Thyroid gland (tissue), 4 donors: ENCODE measurements at regions not wholly inside any gene's neighbourhood (a gene's known extent, or its start where the extent isn't known, plus 50 kb on each side); places are given as distances from the start of the nearest gene placed in this dataset.

ENCODE experiments used
- DNase-seq, 2 donors: peaks; one replicate each; pipeline ENCODE4 v3.0.0-alpha.2; 2019
- H3K27ac ChIP-seq, 3 donors: fragments of 200-600 bp; sonication (generic); 1 replicate in 2 of 3; 2 replicates in 1 of 3; pipeline ENCODE4 v1.5.1; 2016 to 2019; ENCODE audit warnings: mild to moderate bottlenecking in 1 of 3, moderate library complexity in 1 of 3
- H3K27me3 ChIP-seq: fragments of 200-600 bp; sonication (generic); one replicate; pipeline ENCODE4 v1.5.1; 2019
- H3K36me3 ChIP-seq, 2 donors: fragments of 200-600 bp; sonication (generic); one replicate each; pipeline ENCODE4 v1.5.1; 2016 to 2019
- H3K4me1 ChIP-seq, 2 donors: fragments of 200-600 bp; sonication (generic); one replicate each; pipeline ENCODE4 v1.5.1; 2017 to 2019
- H3K4me3 ChIP-seq, 3 donors: fragments of 200-600 bp; sonication (generic); replicated peaks in 1 of 3; 1 replicate in 2 of 3; 2 replicates in 1 of 3; pipeline ENCODE4 v1.5.1; 2016; ENCODE audit warnings: mild to moderate bottlenecking in 1 of 3
- H3K9me3 ChIP-seq: fragments of 200-600 bp; sonication (generic); one replicate; pipeline ENCODE4 v1.5.1; 2017
- CTCF ChIP-seq, 6 experiments: fragments of 200-600 bp in 3 of 6; fragments of 450-650 bp in 3 of 6; sonication (generic) in 3 of 6; IDR thresholded peaks; one replicate each; pipeline ENCODE4 v1.5.1; 2016 to 2019; ENCODE audit warnings: antibody characterized with exemption in 6 of 6, mild to moderate bottlenecking in 2 of 6, inconsistent platforms in 1 of 6, moderate library complexity in 1 of 6
- POLR2A ChIP-seq, 2 donors: fragments of 450-650 bp; IDR thresholded peaks; one replicate each; pipeline ENCODE4 v1.6.1; 2017; ENCODE audit warnings: antibody characterized with exemption in 2 of 2, mild to moderate bottlenecking in 2 of 2, moderate library complexity in 1 of 2
- WGBS, 2 donors: methylation state at CpG; one replicate each; pipeline ENCODE4 v1.1.5; 2017; 5-methylcytosine and 5-hydroxymethylcytosine counted together
- intact Hi-C: fragments of 100-400 bp; cut with DNase I; formaldehyde crosslinking; loops from one replicate; pipeline ENCODE4 v1.15.1; 2023

GRCh38 chr22:47817380-47817779 lies 1054.9 kb downstream of the TBC1D22A start:
- intact Hi-C loops, result no loop called here
- no peaks in the 10 kb centered on the region for H3K9me3 ChIP-seq
- no peak for DNase-seq
- no peak for TF ChIP-seq CTCF (IDR thresholded peaks at IDR 0.05)
- no peak for TF ChIP-seq POLR2A (IDR thresholded peaks at IDR 0.05)
- no peaks in the 10 kb centered on the region for H3K36me3 ChIP-seq
- H3K27ac ChIP-seq, result no peak overlapping the region
- H3K4me1 ChIP-seq, result no peaks in the 10 kb centered on the region
- WGBS, 2 donors, result 91 to 94% methylated on average over 5 of the region's 5 CpGs
- no peaks in the 10 kb centered on the region for H3K27me3 ChIP-seq
- H3K4me3 ChIP-seq, result no peak overlapping the region

- H3K27ac ChIP-seq, result no peak overlapping the region
- H3K27me3 ChIP-seq, result no peaks in the 10 kb centered on the region
- H3K9me3 ChIP-seq, result no peaks in the 10 kb centered on the region
- WGBS, 2 donors, result 86 to 90% methylated on average over 9 of the region's 9 CpGs
- intact Hi-C loops, result no loop called here
- no peaks in the 10 kb centered on the region for H3K36me3 ChIP-seq
- H3K4me3 ChIP-seq, result no peak overlapping the region
- no peak for DNase-seq
- TF ChIP-seq POLR2A (IDR thresholded peaks at IDR 0.05) (no peak), CTCF (IDR thresholded peaks at IDR 0.05) (no peak)
- H3K4me1 ChIP-seq, result no peaks in the 10 kb centered on the region
Measured at GRCh38 chr22:47816863-47817210, 1054.4 kb downstream of the TBC1D22A start.

GRCh38 chr22:47816121-47816862 lies 1053.8 kb downstream of the TBC1D22A start:
- Histone ChIP-seq H3K27ac (no peak overlapping the region), H3K4me1 (no peaks in the 10 kb centered on the region), H3K27me3 (no peaks in the 10 kb centered on the region), H3K36me3 (no peaks in the 10 kb centered on the region), H3K9me3 (no peaks in the 10 kb centered on the region), H3K4me3 (no peak overlapping the region)
- DNase-seq, result no peak
- intact Hi-C loops, result no loop called here
- WGBS, 2 donors, result 87 to 93% methylated on average over 16 of the region's 16 CpGs
- TF ChIP-seq CTCF (IDR thresholded peaks at IDR 0.05), result no peak
- no peak for TF ChIP-seq POLR2A (IDR thresholded peaks at IDR 0.05)

GRCh38 chr22:47814474-47814873 lies 1052.0 kb downstream of the TBC1D22A start:
- H3K4me1 ChIP-seq, result no peaks in the 10 kb centered on the region
- H3K4me3 ChIP-seq, result no peak overlapping the region
- no peaks in the 10 kb centered on the region for H3K36me3 ChIP-seq
- H3K27me3 ChIP-seq, result no peaks in the 10 kb centered on the region
- no peaks in the 10 kb centered on the region for H3K9me3 ChIP-seq
- DNase-seq, result no peak
- intact Hi-C loops, result no loop called here
- no peak for TF ChIP-seq CTCF (IDR thresholded peaks at IDR 0.05)
- TF ChIP-seq POLR2A (IDR thresholded peaks at IDR 0.05), result no peak
- WGBS, 2 donors, result 77 to 92% methylated on average over 1 of the region's 1 CpG
- no peak overlapping the region for H3K27ac ChIP-seq

GRCh38 chr22:47813661-47814060 lies 1051.2 kb downstream of the TBC1D22A start:
- WGBS, 2 donors, result 88 to 90% methylated on average over 16 of the region's 16 CpGs
- H3K27ac ChIP-seq, result no peak overlapping the region
- H3K36me3 ChIP-seq, result no peaks in the 10 kb centered on the region
- H3K4me1 ChIP-seq, result no peaks in the 10 kb centered on the region
- no peak for DNase-seq
- no peak for TF ChIP-seq POLR2A (IDR thresholded peaks at IDR 0.05)
- TF ChIP-seq CTCF (IDR thresholded peaks at IDR 0.05), result no peak
- intact Hi-C loops, result no loop called here
- H3K9me3 ChIP-seq, result no peaks in the 10 kb centered on the region
- H3K27me3 ChIP-seq, result no peaks in the 10 kb centered on the region
- no peak overlapping the region for H3K4me3 ChIP-seq
